GM21619 (cell line): ENCODE measurements at regions not wholly inside any gene's neighbourhood (a gene's known extent, or its start where the extent isn't known, plus 50 kb on each side); places are given as distances from the start of the nearest gene placed in this dataset.
"Not testable (repeated sequence)": the region's sequence is repeated elsewhere in the genome, so short reads cannot be mapped to it uniquely, and the experiment has no call there.

Experiments
- ATAC-seq: cut with Tn5 transposase; IDR thresholded peaks from one replicate; pipeline ENCODE4 v1.9.1; 2021; ENCODE audit not compliant: unreplicated experiment

- no peak for ATAC-seq
These were observed 558.2 kb upstream of the SALL3 start for GRCh38 chr18:78421392-78421791.

- no peak for ATAC-seq
These were observed 557.3 kb upstream of the SALL3 start for GRCh38 chr18:78422336-78422735.

- ATAC-seq = no peak
These were observed 555.8 kb upstream of the SALL3 start for GRCh38 chr18:78423811-78424210.

DNA sequence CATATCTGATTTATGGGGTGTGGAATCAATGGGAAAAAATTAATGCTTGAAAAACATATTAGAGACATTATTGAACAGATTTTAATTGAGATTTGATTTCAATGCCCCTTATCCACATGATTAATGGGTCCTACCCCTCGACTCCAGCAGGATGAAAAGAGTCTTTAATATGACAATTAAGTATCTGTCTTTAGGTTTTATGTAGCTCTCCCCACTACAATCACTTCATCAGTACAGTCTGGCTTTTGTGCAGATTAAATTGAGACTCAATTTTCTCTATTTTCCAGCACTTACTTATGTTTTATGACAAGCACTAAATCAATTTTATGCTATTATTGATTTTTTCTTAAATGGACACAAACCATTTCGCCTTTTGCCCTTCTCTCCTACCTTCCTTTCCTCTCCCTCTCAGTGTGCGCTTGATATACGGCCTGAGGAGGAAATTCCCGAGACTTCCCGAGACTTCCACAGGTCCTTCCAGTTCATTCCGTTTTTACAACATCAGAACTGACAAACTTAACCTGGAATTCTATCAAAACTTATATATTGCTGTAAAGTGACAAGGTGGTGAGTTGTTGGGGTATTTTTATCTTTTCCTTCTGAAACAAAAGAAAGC, 555.1 kb upstream of the SALL3 start:
- no peak for ATAC-seq

GRCh38 chr18:78425019-78425412, 554.6 kb upstream of the SALL3 start:
- no peak for ATAC-seq

GRCh38 chr18:78427081-78427480, 552.5 kb upstream of the SALL3 start:
- no peak for ATAC-seq

GRCh38 chr18:78429127-78430108, 550.2 kb upstream of the SALL3 start:
- ATAC-seq = no peak

GRCh38 chr18:78430131-78430758, 549.4 kb upstream of the SALL3 start:
- ATAC-seq = no peak

GRCh38 chr18:78431606-78432005, 548.0 kb upstream of the SALL3 start:
- ATAC-seq = no peak

- no peak for ATAC-seq
These were observed 546.1 kb upstream of the SALL3 start for GRCh38 chr18:78433562-78433961.

DNA sequence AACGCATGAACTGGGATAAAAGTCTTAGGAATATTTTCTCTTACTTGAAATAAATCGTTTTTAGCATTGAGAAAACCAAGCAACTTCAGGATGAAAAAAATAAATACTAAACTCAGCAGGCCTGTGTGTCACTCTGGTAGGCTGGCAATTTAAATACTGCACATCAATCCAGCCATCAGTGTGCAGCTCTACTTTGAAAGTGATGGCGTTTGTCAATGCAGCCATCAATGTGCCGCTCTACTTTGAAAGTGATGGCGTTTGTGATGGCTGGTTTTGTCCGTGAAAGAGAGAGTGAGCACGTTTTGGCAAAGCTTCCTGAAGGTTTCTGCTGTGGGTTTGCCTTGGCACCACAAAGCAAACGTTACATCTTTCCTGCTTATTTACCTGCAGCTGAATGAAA, 543.5 kb upstream of the SALL3 start:
- ATAC-seq = no peak

DNA sequence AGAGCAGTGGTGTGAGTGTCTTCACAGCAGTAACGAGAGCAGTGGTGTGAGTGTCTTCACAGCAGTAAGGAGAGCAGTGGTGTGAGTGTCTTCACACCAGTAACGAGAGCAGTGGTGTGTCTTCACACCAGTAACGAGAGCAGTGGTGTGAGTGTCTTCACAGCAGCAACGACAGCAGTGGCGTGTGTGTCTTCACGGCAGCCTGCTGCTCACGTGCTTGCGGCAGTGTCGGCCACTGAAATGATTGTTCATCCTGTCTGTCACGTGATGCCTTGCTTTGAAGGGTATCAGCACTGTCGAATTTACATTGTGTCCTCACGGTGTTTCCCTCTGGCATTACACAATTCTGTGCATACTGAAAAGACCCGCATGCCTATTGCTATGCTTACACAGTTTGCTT, 541.4 kb upstream of the SALL3 start:
- ATAC-seq = not testable (repeated sequence)

DNA sequence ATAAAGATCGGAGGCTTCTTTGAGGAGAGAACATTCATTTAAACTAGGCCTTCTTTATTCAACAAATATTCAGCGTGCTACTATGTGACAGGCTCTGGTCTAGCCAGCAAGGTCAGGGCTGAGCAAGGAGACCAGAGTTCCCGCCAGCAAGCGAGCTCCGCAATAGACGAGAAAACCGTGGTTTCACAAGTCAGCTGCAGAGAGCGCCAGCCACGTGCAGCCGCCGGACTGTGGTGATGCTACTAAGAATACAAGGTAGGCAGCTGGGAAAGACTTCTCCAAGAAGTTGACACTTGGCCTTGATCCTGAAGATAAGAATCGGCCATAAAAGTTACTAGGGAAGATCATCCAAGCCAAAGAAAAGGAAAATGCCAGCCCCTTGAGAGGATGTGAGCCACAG, 533.7 kb upstream of the SALL3 start:
- no peak for ATAC-seq

GRCh38 chr18:78447211-78447610, 532.4 kb upstream of the SALL3 start:
- no peak for ATAC-seq

DNA sequence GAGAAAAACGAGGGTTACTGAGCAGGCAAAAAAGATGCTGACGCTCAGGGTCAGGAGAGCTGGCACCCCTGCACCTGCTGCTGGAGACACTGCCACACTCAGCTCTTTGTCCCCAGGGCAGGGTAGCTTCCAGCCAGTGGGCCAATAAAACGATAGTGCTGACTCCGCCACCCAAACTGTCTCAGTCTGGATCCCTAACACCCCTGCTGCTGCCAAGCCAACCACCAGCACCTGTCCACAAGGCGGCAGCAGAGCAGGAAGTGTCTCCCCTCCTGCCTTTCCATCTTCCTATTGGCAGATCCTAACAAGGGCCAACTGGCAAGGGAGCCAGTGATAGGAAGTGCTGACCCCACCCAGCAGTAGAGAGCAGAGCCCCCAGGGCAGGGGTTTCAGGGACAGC, 531.5 kb upstream of the SALL3 start:
- ATAC-seq = no peak

DNA sequence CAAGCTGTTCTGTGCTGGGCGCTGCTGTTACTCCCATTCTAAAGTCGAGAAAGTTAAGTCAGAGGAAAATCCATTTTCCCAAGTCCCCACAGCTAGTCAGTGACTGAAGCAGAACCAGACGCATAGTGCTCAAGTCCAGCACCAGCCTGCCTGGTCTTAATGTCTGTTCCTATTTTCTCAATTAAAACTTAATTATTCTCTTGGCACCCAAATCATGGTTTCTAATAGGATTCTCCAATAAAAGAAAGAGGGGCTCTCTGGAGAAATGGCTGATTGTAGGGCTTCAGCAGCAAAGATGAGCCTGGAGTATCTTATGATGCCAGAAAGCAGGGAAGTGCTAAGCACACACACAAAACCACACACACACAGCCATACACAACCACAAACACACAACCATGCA, 531.0 kb upstream of the SALL3 start:
- ATAC-seq = no peak

DNA sequence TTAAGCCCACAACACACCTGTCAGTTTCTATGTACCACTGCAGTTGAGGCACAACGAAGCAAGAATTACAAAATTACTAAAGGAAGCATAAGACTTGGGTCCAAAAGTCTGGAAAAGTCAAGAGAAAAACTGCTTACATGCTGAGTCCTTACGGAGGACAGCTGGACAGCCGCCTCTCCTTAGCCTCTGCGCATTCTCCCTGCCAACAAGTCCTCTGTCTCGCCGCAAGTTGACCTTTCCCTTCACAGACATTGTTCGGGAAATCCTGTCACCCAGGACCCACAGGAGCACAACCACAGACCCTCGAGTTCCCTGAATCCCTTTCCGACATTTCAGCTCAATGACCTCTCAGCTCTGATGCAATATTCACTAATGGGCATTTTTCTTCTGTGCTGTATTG, 525.4 kb upstream of the SALL3 start:
- no peak for ATAC-seq

DNA sequence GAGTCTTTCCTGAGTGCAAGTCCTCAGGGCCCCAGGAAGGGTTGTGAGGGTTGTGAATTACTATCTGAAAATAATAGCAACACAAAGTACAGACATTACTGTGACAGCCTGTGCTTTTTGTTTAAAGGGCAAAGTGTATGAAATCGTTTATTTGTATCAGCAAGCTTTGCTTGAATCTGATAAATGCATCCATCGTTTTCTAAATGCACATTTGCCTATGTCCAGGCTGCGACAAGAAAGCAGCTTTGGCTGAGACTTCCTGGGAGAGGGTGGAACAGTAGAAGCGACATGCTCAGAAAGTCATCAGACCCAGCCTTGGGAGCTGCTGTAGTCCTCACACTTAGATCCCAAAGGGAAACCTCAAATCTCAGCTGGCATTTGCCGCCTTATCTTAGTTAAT, 524.2 kb upstream of the SALL3 start:
- no peak for ATAC-seq

- no peak for ATAC-seq
These were observed 522.6 kb upstream of the SALL3 start for GRCh38 chr18:78457011-78457410.

DNA sequence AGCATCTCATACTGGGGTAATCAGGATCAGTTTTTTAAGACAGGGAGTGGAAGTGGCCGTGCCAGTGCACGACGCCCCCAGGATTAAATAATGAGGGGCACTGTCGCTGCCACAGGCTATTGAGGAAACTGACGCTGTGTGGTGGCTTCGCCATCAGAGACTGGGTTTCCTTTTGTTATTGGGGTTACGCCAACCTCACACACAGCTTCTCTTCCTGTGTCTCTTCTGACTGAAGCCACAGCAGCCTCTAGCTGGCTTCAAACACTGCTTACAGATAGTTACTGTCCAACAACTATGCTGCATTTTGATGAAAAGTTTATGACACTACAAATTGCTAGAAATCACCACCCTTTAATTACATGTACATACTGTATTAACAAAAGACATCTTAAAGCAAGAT, 521.9 kb upstream of the SALL3 start:
- ATAC-seq = no peak

GRCh38 chr18:78458356-78458755, 521.3 kb upstream of the SALL3 start:
- ATAC-seq = no peak

DNA sequence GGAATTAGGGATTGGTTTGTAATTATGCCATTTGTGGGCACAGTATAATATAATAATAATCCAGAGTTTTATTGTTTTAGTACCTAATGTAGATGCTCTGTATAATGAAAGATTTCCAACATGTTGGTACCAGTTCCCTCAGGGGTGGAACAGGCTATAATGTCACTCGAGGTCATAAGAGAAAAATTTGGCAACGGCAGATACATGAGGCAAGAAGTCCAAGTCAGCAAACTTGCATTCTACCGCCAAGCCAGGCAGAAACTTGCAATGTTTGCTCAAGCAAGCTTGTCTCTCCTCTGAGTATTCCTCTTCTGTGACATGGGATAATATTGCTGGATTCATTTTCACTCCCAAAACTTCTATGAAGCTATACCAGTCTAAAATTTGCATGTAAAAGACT, 520.0 kb upstream of the SALL3 start:
- no peak for ATAC-seq
